ENCODE measurements at regions not wholly inside any gene's neighbourhood (a gene's known extent, or its start where the extent isn't known, plus 50 kb on each side); places are given as distances from the start of the nearest gene placed in this dataset.

- Histone ChIP-seq H3K9me3 (ENCODE audit: control insufficient read depth, low read depth, low read length) (no peaks in the 10 kb centered on the region), H3K4me2 (ENCODE audit: control insufficient read depth, extremely low read depth, insufficient read depth, low read depth, low read length) (no peak overlapping the region), H3K9me1 (ENCODE audit: control insufficient read depth, extremely low read depth, insufficient read depth, low read length) (no peaks in the 10 kb centered on the region), H3K4me1 (ENCODE audit: control insufficient read depth, extremely low read depth, insufficient read depth, low read length) (no peaks in the 10 kb centered on the region), H3K27me3 (ENCODE audit: control insufficient read depth, extremely low read depth, insufficient read depth, low read length) (no peaks in the 10 kb centered on the region), H3K9ac (ENCODE audit: control insufficient read depth, extremely low read depth, insufficient read depth, low read length) (no peak overlapping the region), H3K36me3 (ENCODE audit: control insufficient read depth in 2 of 2, extremely low read depth in 1 of 2, insufficient read depth in 2 of 2, low read length in 2 of 2) (no peaks in the 10 kb centered on the region), H3K27ac (ENCODE audit: control insufficient read depth, insufficient read depth, low read length) (no peak overlapping the region), H3K79me2 (ENCODE audit: control insufficient read depth, insufficient read depth, low read length) (no peaks in the 10 kb centered on the region), H3K4me3 (ENCODE audit: control insufficient read depth in 2 of 3, extremely low read depth in 1 of 3, insufficient read depth in 2 of 3, low read depth in 1 of 3, low read length in 3 of 3) (no peak overlapping the region), H2AFZ (ENCODE audit: control insufficient read depth, low read length) (no peak overlapping the region), H4K20me1 (ENCODE audit: control insufficient read depth, extremely low read depth, insufficient read depth, low read length) (no peaks in the 10 kb centered on the region)
- TF ChIP-seq CTCF (optimal IDR thresholded peaks at IDR 0.05 in 1 of 3, IDR thresholded peaks at IDR 0.05 in 1 of 3, conservative IDR thresholded peaks at IDR 0.05 in 1 of 3; ENCODE audit: extremely low read depth in 1 of 3, insufficient read depth in 2 of 3, low read length in 3 of 3) = no peak
- TF ChIP-seq EZH2 (IDR thresholded peaks at IDR 0.05; ENCODE audit: low read length) = no peak
- DNase-seq (ENCODE audit: low read depth, low spot score) = no peak
- dilution Hi-C loops (cut with MboI; ENCODE audit: extremely low pct_ligation_motif_present, low sequenced_read_pairs) = no loop called here
- no peak for FAIRE-seq
Measured at GRCh38 chr21:25489673-25490072, 117.6 kb downstream of the MRPL39 start.

GRCh38 chr21:25487046-25487594 lies 120.2 kb downstream of the MRPL39 start:
- H3K27ac ChIP-seq (ENCODE audit: control insufficient read depth, insufficient read depth, low read length) = no peak overlapping the region
- no peak overlapping the region for H3K4me3 ChIP-seq (ENCODE audit: control insufficient read depth in 2 of 3, extremely low read depth in 1 of 3, insufficient read depth in 2 of 3, low read depth in 1 of 3, low read length in 3 of 3)
- H3K4me1 ChIP-seq (ENCODE audit: control insufficient read depth, extremely low read depth, insufficient read depth, low read length) = no peaks in the 10 kb centered on the region
- H3K9me1 ChIP-seq (ENCODE audit: control insufficient read depth, extremely low read depth, insufficient read depth, low read length) = no peaks in the 10 kb centered on the region
- dilution Hi-C loops (cut with MboI; ENCODE audit: extremely low pct_ligation_motif_present, low sequenced_read_pairs) = no loop called here
- H2AFZ ChIP-seq (ENCODE audit: control insufficient read depth, low read length) = no peak overlapping the region
- no peak overlapping the region for H3K9ac ChIP-seq (ENCODE audit: control insufficient read depth, extremely low read depth, insufficient read depth, low read length)
- no peaks in the 10 kb centered on the region for H3K9me3 ChIP-seq (ENCODE audit: control insufficient read depth, low read depth, low read length)
- TF ChIP-seq CTCF (optimal IDR thresholded peaks at IDR 0.05 in 1 of 3, IDR thresholded peaks at IDR 0.05 in 1 of 3, conservative IDR thresholded peaks at IDR 0.05 in 1 of 3; ENCODE audit: extremely low read depth in 1 of 3, insufficient read depth in 2 of 3, low read length in 3 of 3) = no peak
- TF ChIP-seq EZH2 (IDR thresholded peaks at IDR 0.05; ENCODE audit: low read length) = no peak
- no peaks in the 10 kb centered on the region for H4K20me1 ChIP-seq (ENCODE audit: control insufficient read depth, extremely low read depth, insufficient read depth, low read length)
- H3K36me3 ChIP-seq (ENCODE audit: control insufficient read depth in 2 of 2, extremely low read depth in 1 of 2, insufficient read depth in 2 of 2, low read length in 2 of 2) = no peaks in the 10 kb centered on the region
- H3K79me2 ChIP-seq (ENCODE audit: control insufficient read depth, insufficient read depth, low read length) = no peaks in the 10 kb centered on the region
- no peak for FAIRE-seq
- no peak for DNase-seq (ENCODE audit: low read depth, low spot score)
- H3K27me3 ChIP-seq (ENCODE audit: control insufficient read depth, extremely low read depth, insufficient read depth, low read length) = no peaks in the 10 kb centered on the region
- no peak overlapping the region for H3K4me2 ChIP-seq (ENCODE audit: control insufficient read depth, extremely low read depth, insufficient read depth, low read depth, low read length)

Measured in keratinocyte (primary cell).